Aorta (tissue), 5 donors: ENCODE measurements at regions not wholly inside any gene's neighbourhood (a gene's known extent, or its start where the extent isn't known, plus 50 kb on each side); places are given as distances from the start of the nearest gene placed in this dataset.

ENCODE experiments used
- ATAC-seq: fragments of 200-7000 bp; cut with Tn5 transposase; one replicate; pipeline ENCODE4 v1.9.1; 2022; ENCODE audit warnings: moderate library complexity; ENCODE audit not compliant: low FRiP score
- DNase-seq, 2 donors: peaks; one replicate each; pipeline ENCODE4 v3.0.0-alpha.2; 2020
- H3K27ac ChIP-seq, 2 donors: one replicate each; pipeline ENCODE4 v1.5.1; 2013; ENCODE audit warnings: low read length in 2 of 2, mild to moderate bottlenecking in 2 of 2, moderate library complexity in 2 of 2, control low read depth in 1 of 2, inconsistent platforms in 1 of 2, low read depth in 1 of 2
- H3K27me3 ChIP-seq, 2 donors: one replicate each; pipeline ENCODE4 v1.6.1; 2013; ENCODE audit warnings: control low read depth in 1 of 2, low read length in 1 of 2, mild to moderate bottlenecking in 1 of 2, moderate library complexity in 1 of 2; ENCODE audit not compliant: insufficient read depth in 2 of 2, control insufficient read depth in 1 of 2
- H3K36me3 ChIP-seq, 2 donors: one replicate each; pipeline ENCODE4 v1.6.1; 2013; ENCODE audit warnings: control low read depth in 1 of 2, low read length in 1 of 2, mild to moderate bottlenecking in 1 of 2; ENCODE audit not compliant: insufficient read depth in 2 of 2, control insufficient read depth in 1 of 2
- H3K4me1 ChIP-seq, 2 donors: one replicate each; pipeline ENCODE4 v1.6.1; 2013; ENCODE audit warnings: low read length in 2 of 2, control low read depth in 1 of 2, mild to moderate bottlenecking in 1 of 2, moderate library complexity in 1 of 2; ENCODE audit not compliant: insufficient read depth in 2 of 2, control insufficient read depth in 1 of 2
- H3K4me3 ChIP-seq, 2 donors: one replicate each; pipeline ENCODE4 v1.5.1; 2013; ENCODE audit warnings: low read length in 2 of 2, control low read depth in 1 of 2, mild to moderate bottlenecking in 1 of 2
- H3K9me3 ChIP-seq: one replicate; pipeline ENCODE4 v1.6.1; 2013; ENCODE audit warnings: mild to moderate bottlenecking, low read length; ENCODE audit not compliant: control insufficient read depth
- WGBS, 2 donors: extraction: QIAGEN DNeasy Blood & Tissue Kit; methylation state at CpG; one replicate each; pipeline ENCODE4 v1.1.7; 2013; 5-methylcytosine and 5-hydroxymethylcytosine counted together
- intact Hi-C, 2 donors: fragments of 100-400 bp; cut with DNase I; formaldehyde crosslinking; loops; one replicate each; pipeline versions ENCODE4 v1.14.2 to v1.15.0; 2022
- donor health status: healthy with polysubstance abuse.
- donor health status: Bipolar disorder and iron deficiency.
- donor health status: DM: no; HTN: no; CAD: no.
- donor health status: DM: no; HTN: no; CAD: no.
- donor health status: DM: yes; HTN: yes; CAD: no.

DNA sequence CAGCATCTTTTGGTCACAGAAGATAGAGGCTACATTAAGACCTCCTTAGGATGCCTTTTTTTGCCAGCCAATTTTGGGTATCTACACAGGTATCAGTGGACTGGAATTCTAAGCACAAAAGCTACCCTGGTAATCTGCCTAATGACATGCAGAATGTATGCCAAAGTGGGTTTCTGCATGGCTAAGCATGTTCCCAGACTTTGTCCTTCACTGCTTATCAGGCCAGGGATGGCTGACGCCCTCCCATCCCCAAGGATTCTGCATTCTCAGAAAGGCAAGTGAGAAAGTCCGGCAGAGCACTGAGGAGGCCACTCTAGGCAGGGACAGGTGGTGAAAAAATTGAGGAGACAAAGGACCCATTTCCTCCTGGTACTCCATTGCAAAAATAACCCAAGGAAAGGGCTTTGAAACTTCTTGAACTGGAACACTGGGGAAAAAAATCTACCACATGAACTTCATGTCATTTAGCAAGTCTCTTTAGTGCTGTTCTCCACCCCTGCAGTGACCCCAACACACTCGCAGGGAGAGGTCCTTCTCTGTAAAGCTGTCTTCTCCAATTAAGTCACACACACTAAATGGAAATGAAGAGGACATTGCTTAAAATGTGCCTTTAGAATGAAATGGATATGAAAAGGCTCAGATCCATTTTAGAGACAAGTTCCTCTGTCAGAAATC lies 91.7 kb upstream of the MAX start:
- ATAC-seq: no peak
- no peak for DNase-seq
- Histone ChIP-seq H3K4me1 (no peaks in the 10 kb centered on the region), H3K27me3 (no peaks in the 10 kb centered on the region), H3K9me3 (no peaks in the 10 kb centered on the region), H3K27ac (no peak overlapping the region), H3K4me3 (no peak overlapping the region), H3K36me3 (no peaks in the 10 kb centered on the region)
- intact Hi-C loops: no loop called here
- WGBS, 2 donors: 33 to 58% methylated on average over 3 of the region's 3 CpGs

DNA sequence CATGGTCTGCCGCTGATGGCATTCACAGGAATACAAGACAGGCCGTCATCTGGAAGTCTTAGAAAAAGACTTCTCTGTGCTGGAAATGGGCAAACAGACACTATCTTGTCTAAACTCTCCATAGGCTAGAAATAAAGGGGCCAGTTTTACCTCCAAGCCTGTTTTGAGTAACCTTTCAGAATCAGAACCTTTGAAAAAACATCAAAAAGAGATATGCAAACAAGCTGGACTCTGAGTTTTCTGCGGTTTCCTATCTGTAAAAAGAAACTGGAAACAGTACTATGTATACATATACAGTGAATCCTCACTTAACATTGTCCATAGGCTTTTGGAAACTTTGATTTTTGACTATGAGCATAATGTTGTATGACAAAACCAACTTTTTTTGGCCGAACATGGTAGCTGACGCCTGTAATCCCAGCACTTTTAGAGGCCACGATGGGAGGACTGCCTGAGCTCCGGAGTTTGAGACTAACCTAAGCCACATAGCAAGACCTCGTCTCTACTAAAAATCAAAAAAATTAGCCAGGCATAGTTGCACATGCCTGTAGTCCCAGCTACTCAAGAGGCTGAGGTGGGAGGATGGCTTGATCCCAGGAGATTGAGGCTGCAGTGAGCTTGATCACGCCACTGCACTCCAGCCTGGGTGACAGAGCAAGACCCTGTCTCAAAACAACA lies 92.9 kb upstream of the MAX start:
- Histone ChIP-seq H3K27me3 (no peaks in the 10 kb centered on the region), H3K4me3 (no peak overlapping the region), H3K4me1 (no peaks in the 10 kb centered on the region), H3K27ac (no peak overlapping the region), H3K9me3 (no peaks in the 10 kb centered on the region), H3K36me3 (no peaks in the 10 kb centered on the region)
- ATAC-seq (no peak), DNase-seq (no peak)
- WGBS, 2 donors: 82 to 84% methylated on average over 9 of the region's 9 CpGs
- intact Hi-C loops: no loop called here

DNA sequence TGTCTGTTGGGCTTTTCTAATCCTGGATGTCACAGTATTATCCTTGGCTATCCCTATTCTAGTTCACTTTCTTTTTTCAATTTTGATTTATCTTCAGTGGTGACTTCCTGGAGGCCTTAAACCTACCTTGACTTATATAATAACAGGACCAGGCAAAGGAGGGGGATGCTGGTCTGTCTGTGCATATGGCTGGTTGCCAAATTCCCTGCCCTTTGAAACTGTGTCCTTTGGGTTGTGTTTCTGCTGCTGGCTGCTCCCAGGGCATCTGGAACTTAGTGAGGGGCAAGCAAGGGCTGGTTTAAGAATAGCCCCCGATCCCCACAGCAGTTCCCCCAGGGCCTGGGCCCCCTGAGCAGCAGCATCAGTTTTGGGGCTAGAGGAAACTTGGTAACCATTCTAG lies 96.0 kb upstream of the MAX start:
- WGBS, 2 donors: 55 to 56% methylated on average over 1 of the region's 1 CpG
- ATAC-seq: no peak
- Histone ChIP-seq H3K9me3 (no peaks in the 10 kb centered on the region), H3K27ac (no peak overlapping the region), H3K4me3 (no peak overlapping the region), H3K27me3 (no peaks in the 10 kb centered on the region), H3K36me3 (no peaks in the 10 kb centered on the region), H3K4me1 (no peaks in the 10 kb centered on the region)
- DNase-seq: no peak
- intact Hi-C loops: no loop called here

DNA sequence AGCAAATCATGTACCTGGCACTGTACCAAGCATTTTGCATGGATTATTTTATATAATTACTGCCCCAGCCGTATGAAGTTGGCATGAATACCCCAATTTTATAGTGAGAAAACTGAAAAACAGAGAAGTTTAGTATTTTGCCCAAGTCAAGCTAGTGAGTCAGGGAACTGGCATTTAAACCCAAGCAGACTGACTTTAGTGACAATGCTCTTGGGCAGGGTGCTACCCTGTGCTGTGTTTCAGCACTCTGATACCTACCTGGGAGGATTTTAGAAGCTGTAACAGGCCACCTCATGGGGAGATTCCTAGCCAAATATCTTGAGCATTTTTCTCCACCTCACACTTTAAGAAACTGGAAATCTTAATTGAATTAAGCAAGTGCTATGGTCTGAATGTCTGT lies 98.1 kb upstream of the MAX start:
- H3K36me3 ChIP-seq: no peaks in the 10 kb centered on the region
- intact Hi-C loops: no loop called here
- no peaks in the 10 kb centered on the region for H3K27me3 ChIP-seq
- H3K4me1 ChIP-seq: no peaks in the 10 kb centered on the region
- ATAC-seq (no peak), DNase-seq (no peak)
- H3K27ac ChIP-seq: no peak overlapping the region
- no peaks in the 10 kb centered on the region for H3K9me3 ChIP-seq
- WGBS, 2 donors: 17 to 19% methylated on average over 1 of the region's 1 CpG
- no peak overlapping the region for H3K4me3 ChIP-seq

DNA sequence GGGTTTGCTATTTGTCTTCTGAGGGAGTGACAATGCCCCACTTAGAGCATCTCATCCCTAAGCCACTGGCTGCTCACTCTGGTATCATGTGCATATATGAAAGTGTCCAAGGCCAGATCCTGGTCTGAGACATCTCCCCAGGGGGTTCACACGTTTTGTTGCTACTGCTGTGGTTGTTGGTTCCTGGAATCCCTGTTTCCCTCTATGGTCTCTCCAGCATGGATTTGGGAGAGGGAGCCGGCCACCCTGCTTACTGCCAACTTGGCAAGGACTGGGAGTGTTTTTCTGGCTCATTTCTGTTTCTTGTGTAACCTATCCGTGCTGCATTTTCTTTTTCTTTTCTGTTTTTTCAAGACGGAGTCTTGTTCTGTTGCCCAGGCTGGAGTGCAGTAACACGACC lies 101.3 kb upstream of the MAX start:
- no peaks in the 10 kb centered on the region for H3K4me1 ChIP-seq
- intact Hi-C loops: no loop called here

DNA sequence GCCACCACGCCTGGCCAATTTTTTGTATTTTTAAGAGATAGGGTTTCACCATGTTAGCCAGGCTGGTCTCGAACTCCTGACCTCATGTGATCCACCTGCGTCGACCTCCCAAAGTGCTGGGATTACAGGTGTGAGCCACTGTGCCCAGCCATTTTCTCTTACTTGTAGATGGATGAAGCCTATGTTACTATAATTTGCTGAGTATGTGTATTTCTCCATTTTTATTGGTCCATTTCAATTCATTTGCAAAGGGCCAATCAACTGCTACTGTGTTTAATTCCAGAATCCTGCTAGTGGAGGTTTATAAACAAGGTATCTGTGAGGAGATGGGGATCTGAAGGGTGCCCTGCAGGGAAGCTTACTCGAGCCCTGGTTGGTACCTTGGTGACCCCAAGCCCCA lies 101.7 kb upstream of the MAX start:
- H3K9me3 ChIP-seq: no peaks in the 10 kb centered on the region
- H3K4me1 ChIP-seq: no peaks in the 10 kb centered on the region
- no peak for ATAC-seq
- H3K36me3 ChIP-seq: no peaks in the 10 kb centered on the region
- intact Hi-C loops: no loop called here
- no peaks in the 10 kb centered on the region for H3K27me3 ChIP-seq
- H3K27ac ChIP-seq: no peak overlapping the region
- DNase-seq: no peak
- WGBS, 2 donors: 93 to 97% methylated on average over 5 of the region's 5 CpGs
- no peak overlapping the region for H3K4me3 ChIP-seq

More for the DNA sequence above, 101.3 kb upstream of the MAX start:
- ATAC-seq (peak; percentile 19), DNase-seq (no peak)
- Histone ChIP-seq H3K4me3 (no peak overlapping the region), H3K36me3 (no peaks in the 10 kb centered on the region), H3K27ac (no peak overlapping the region), H3K27me3 (no peaks in the 10 kb centered on the region), H3K9me3 (no peaks in the 10 kb centered on the region)
- WGBS, 2 donors: 7 to 8% methylated on average over 5 of the region's 5 CpGs

DNA sequence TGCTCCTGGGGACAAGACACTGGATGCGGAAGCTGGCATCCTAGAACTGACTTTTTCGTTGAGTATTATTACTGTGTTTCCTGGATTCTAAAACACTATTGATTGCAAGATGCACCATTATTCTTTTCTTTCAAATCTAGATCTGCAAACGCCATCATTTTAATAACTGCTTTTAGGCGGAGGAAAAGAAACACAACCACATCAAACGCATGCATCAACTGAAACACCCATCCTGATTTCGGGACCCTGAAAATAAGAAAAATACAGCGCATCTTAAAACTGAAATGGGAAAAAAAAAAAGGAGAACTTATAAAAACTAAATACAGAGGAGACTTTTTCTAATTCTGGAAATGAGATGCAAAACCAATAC lies 103.7 kb upstream of the MAX start:
- ATAC-seq (no peak), DNase-seq (no peak)
- H3K27ac ChIP-seq: no peak overlapping the region
- H3K9me3 ChIP-seq: no peaks in the 10 kb centered on the region
- no peaks in the 10 kb centered on the region for H3K27me3 ChIP-seq
- no peaks in the 10 kb centered on the region for H3K4me1 ChIP-seq
- 83 to 84% methylated on average over 7 of the region's 7 CpGs for WGBS, 2 donors
- intact Hi-C loops: no loop called here
- H3K4me3 ChIP-seq: no peak overlapping the region
- H3K36me3 ChIP-seq: no peaks in the 10 kb centered on the region

DNA sequence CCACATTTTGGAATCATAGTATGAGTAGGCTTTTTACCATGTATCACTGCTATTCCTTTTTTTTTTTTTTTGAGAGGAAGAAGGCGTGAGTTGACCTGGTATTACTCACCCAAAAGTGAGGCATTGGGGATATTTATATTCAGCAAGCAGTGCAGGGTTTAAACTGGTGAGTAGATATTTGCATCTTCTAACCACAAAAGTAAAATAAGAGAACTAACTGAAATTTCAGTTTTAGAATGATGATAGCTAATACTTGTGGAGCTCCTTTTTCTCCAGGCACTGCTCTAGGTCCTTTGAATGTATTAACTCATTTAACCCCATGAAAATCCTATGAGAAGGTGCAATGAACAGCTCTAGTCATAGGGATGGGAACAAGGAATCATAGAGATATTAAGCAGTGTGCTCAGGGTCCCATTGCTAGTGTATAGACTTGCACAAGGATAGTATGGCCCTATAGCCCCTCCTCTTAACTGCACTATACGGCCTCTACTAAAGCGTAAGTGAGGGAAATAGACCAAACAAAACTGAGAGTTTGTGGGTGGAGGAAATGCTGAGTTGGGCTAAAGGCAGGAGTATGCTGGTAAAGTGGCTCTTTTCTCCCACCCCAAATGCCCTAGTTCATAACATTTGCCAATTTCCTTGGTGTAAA lies 104.3 kb upstream of the MAX start:
- WGBS, 2 donors: 83 to 85% methylated on average over 3 of the region's 3 CpGs
- Histone ChIP-seq H3K4me3 (no peak overlapping the region), H3K27ac (no peak overlapping the region), H3K36me3 (no peaks in the 10 kb centered on the region), H3K9me3 (no peaks in the 10 kb centered on the region), H3K4me1 (no peaks in the 10 kb centered on the region), H3K27me3 (no peaks in the 10 kb centered on the region)
- ATAC-seq: no peak
- intact Hi-C loops: no loop called here
- DNase-seq: no peak

DNA sequence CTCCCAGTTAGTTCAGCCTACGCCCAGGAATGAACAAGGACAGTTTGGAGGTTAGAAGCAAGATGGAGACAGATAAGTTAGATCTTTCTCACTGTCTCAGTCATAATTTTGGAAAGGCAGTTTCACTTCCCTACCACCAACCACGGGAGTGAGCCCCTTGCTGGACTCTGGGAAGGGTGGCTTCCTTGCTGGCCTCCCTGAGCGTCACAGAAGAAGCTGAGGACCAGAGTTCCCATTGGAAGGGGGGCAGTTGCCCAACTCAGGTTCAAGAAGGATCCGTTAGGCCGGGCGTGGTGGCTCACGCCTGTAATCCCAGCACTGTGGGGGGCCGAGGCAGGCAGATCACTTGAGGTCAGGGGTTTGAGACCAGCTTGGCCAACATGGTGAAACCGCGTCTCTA lies 106.2 kb upstream of the MAX start:
- no peak for ATAC-seq
- DNase-seq: peak in 1 of 2 donors; percentile 58

More for the DNA sequence above, 106.2 kb upstream of the MAX start:
- Histone ChIP-seq H3K27ac (no peak overlapping the region), H3K9me3 (no peaks in the 10 kb centered on the region), H3K27me3 (no peaks in the 10 kb centered on the region), H3K4me3 (no peak overlapping the region), H3K4me1 (no peaks in the 10 kb centered on the region), H3K36me3 (no peaks in the 10 kb centered on the region)
- WGBS, 2 donors: 91 to 92% methylated on average over 10 of the region's 10 CpGs
- intact Hi-C loops: no loop called here
